ENCODE measurements at regions not wholly inside any gene's neighbourhood (a gene's known extent, or its start where the extent isn't known, plus 50 kb on each side); places are given as distances from the start of the nearest gene placed in this dataset.

GRCh38 chr7:121450631-121451198 lies 54.6 kb upstream of the FAM3C start:
- DNase-seq (ENCODE audit: low spot score), result no peak

GRCh38 chr7:121449735-121450240 lies 53.7 kb upstream of the FAM3C start:
- no peak for DNase-seq (ENCODE audit: low spot score)

GRCh38 chr7:121449329-121449728 lies 53.2 kb upstream of the FAM3C start:
- no peak for DNase-seq (ENCODE audit: low spot score)

- no peak for DNase-seq (ENCODE audit: low spot score)
Observed at GRCh38 chr7:121448429-121448828, 52.3 kb upstream of the FAM3C start.

- DNase-seq (ENCODE audit: low spot score), result no peak
Observed at GRCh38 chr7:121447911-121448300, 51.8 kb upstream of the FAM3C start.

GRCh38 chr7:121447243-121447910 lies 51.3 kb upstream of the FAM3C start:
- no peak for DNase-seq (ENCODE audit: low spot score)

- no peak for DNase-seq (ENCODE audit: low spot score)
Observed at GRCh38 chr7:121446526-121446925, 50.4 kb upstream of the FAM3C start.
